Fibroblast of lung (primary cell): ENCODE measurements at regions not wholly inside any gene's neighbourhood (a gene's known extent, or its start where the extent isn't known, plus 50 kb on each side); places are given as distances from the start of the nearest gene placed in this dataset.

Source experiments
- DNase-seq, 2 donors: peaks; one replicate each; pipeline versions ENCODE4 v3.0.0 to v3.0.0-alpha.2; 2010; ENCODE audit warnings: low read depth in 2 of 2
- H2AFZ ChIP-seq: 2 replicates; pipeline ENCODE4 v1.5.1; 2012; ENCODE audit warnings: low read length, control low read depth, inconsistent platforms
- H3K27ac ChIP-seq: 2 replicates; pipeline ENCODE4 v1.5.1; 2011; ENCODE audit warnings: low read length, control low read depth; ENCODE audit not compliant: insufficient read depth
- H3K27me3 ChIP-seq: 2 replicates; pipeline ENCODE4 v1.5.1; 2011; ENCODE audit warnings: mild to moderate bottlenecking, low read length; ENCODE audit not compliant: control insufficient read depth, insufficient read depth
- H3K36me3 ChIP-seq: 2 replicates; pipeline ENCODE4 v1.5.1; 2011; ENCODE audit warnings: low read length; ENCODE audit not compliant: control insufficient read depth, insufficient read depth
- H3K4me1 ChIP-seq: 2 replicates; pipeline ENCODE4 v1.5.1; 2011; ENCODE audit warnings: low read length; ENCODE audit not compliant: control insufficient read depth, insufficient read depth; ENCODE audit errors: extremely low read depth
- H3K4me2 ChIP-seq: 2 replicates; pipeline ENCODE4 v1.5.1; 2011; ENCODE audit warnings: low read length, control low read depth; ENCODE audit not compliant: insufficient read depth; ENCODE audit errors: extremely low read depth
- H3K4me3 ChIP-seq, 4 experiments: fragments of 200-600 bp in 1 of 4; sonication (generic) in 1 of 4; replicated peaks in 1 of 4; 2 replicates each; pipeline ENCODE4 v1.5.1; 2011 to 2016; ENCODE audit warnings: low read length in 4 of 4, low read depth in 3 of 4, mild to moderate bottlenecking in 3 of 4, control low read depth in 2 of 4, inconsistent platforms in 1 of 4, mixed read lengths in 1 of 4; ENCODE audit not compliant: insufficient read depth in 1 of 4; ENCODE audit errors: control extremely low read depth in 1 of 4
- H3K79me2 ChIP-seq: 2 replicates; pipeline ENCODE4 v1.5.1; 2012; ENCODE audit warnings: mild to moderate bottlenecking, low read length, inconsistent platforms; ENCODE audit not compliant: control insufficient read depth, insufficient read depth
- H3K9ac ChIP-seq: 2 replicates; pipeline ENCODE4 v1.5.1; 2011; ENCODE audit warnings: mild to moderate bottlenecking, low read length, control low read depth; ENCODE audit not compliant: insufficient read depth
- H3K9me3 ChIP-seq: 2 replicates; pipeline ENCODE4 v1.5.1; 2012; ENCODE audit warnings: low read depth, low read length; ENCODE audit not compliant: control insufficient read depth, insufficient read depth
- H4K20me1 ChIP-seq: 2 replicates; pipeline ENCODE4 v1.5.1; 2011; ENCODE audit warnings: low read length; ENCODE audit not compliant: control insufficient read depth, insufficient read depth; ENCODE audit errors: extremely low read depth
- CTCF ChIP-seq, 2 donors: IDR thresholded peaks in 1 of 2; conservative IDR thresholded peaks in 1 of 2; 1 replicate in 1 of 2; 2 replicates in 1 of 2; pipeline ENCODE4 v1.5.1; 2011 to 2012; ENCODE audit warnings: low read length in 2 of 2, control low read depth in 1 of 2, inconsistent platforms in 1 of 2, low read depth in 1 of 2, mild to moderate bottlenecking in 1 of 2
- EZH2 ChIP-seq: IDR thresholded peaks from 2 replicates; pipeline ENCODE4 v1.5.1; 2012; ENCODE audit warnings: low read length, control low read depth, mild to moderate bottlenecking; ENCODE audit errors: missing control alignments

- Histone ChIP-seq H3K4me1 (no peaks in the 10 kb centered on the region), H3K9me3 (no peaks in the 10 kb centered on the region), H3K9ac (no peak overlapping the region), H3K27me3 (no peaks in the 10 kb centered on the region), H3K36me3 (no peaks in the 10 kb centered on the region), H3K27ac (no peak overlapping the region), H3K4me3 (no peak overlapping the region), H4K20me1 (no peaks in the 10 kb centered on the region), H2AFZ (no peak overlapping the region), H3K4me2 (no peak overlapping the region), H3K79me2 (no peaks in the 10 kb centered on the region)
- DNase-seq = no peak
- TF ChIP-seq EZH2 (no peak), CTCF (conservative IDR thresholded peaks at IDR 0.05 in 1 of 2, IDR thresholded peaks at IDR 0.05 in 1 of 2; ENCODE audit: low read depth in 1 of 2, low read length in 2 of 2) (no peak)
These were observed 827.6 kb downstream of the RNF144A start for GRCh38 chr2:7744827-7745226.

GRCh38 chr2:7745369-7745768, 828.2 kb downstream of the RNF144A start:
- no peak for DNase-seq
- H2AFZ ChIP-seq = no peak overlapping the region
- H3K4me3 ChIP-seq = no peak overlapping the region
- H3K4me1 ChIP-seq = no peaks in the 10 kb centered on the region
- H3K27ac ChIP-seq = no peak overlapping the region
- H4K20me1 ChIP-seq = no peaks in the 10 kb centered on the region
- no peaks in the 10 kb centered on the region for H3K36me3 ChIP-seq
- TF ChIP-seq EZH2 = no peak
- no peak for TF ChIP-seq CTCF (conservative IDR thresholded peaks at IDR 0.05 in 1 of 2, IDR thresholded peaks at IDR 0.05 in 1 of 2; ENCODE audit: low read depth in 1 of 2, low read length in 2 of 2)
- H3K9me3 ChIP-seq = no peaks in the 10 kb centered on the region
- no peak overlapping the region for H3K9ac ChIP-seq
- no peaks in the 10 kb centered on the region for H3K79me2 ChIP-seq
- no peaks in the 10 kb centered on the region for H3K27me3 ChIP-seq
- H3K4me2 ChIP-seq = no peak overlapping the region

GRCh38 chr2:7748717-7749415, 831.7 kb downstream of the RNF144A start:
- TF ChIP-seq CTCF (conservative IDR thresholded peaks at IDR 0.05 in 1 of 2, IDR thresholded peaks at IDR 0.05 in 1 of 2; ENCODE audit: low read depth in 1 of 2, low read length in 2 of 2) (no peak), EZH2 (no peak)
- Histone ChIP-seq H3K79me2 (no peaks in the 10 kb centered on the region), H3K9ac (no peak overlapping the region), H2AFZ (no peak overlapping the region), H3K9me3 (no peaks in the 10 kb centered on the region), H4K20me1 (no peaks in the 10 kb centered on the region), H3K36me3 (no peaks in the 10 kb centered on the region), H3K4me2 (no peak overlapping the region), H3K4me3 (no peak overlapping the region), H3K27me3 (no peaks in the 10 kb centered on the region), H3K4me1 (no peaks in the 10 kb centered on the region), H3K27ac (no peak overlapping the region)
- DNase-seq = peak in 1 of 2 donors; percentile 26
